Germinal center (tissue), 1 donor: ENCODE measurements at regions not wholly inside any gene's neighbourhood (a gene's known extent, or its start where the extent isn't known, plus 50 kb on each side); places are given as distances from the start of the nearest gene placed in this dataset.

Experiments
- DNase-seq: peaks from one replicate; pipeline ENCODE4 v3.0.0; 2012; ENCODE audit warnings: mixed read lengths, low spot score

- DNase-seq: no peak
These were observed 462.9 kb downstream of the CDK5RAP2 start for GRCh38 chr9:120117081-120117480.

GRCh38 chr9:120110520-120110919 is 469.4 kb downstream of the CDK5RAP2 start:
- no peak for DNase-seq

- DNase-seq: peak; percentile 12
These were observed 470.7 kb downstream of the CDK5RAP2 start for GRCh38 chr9:120109242-120109641.

DNA sequence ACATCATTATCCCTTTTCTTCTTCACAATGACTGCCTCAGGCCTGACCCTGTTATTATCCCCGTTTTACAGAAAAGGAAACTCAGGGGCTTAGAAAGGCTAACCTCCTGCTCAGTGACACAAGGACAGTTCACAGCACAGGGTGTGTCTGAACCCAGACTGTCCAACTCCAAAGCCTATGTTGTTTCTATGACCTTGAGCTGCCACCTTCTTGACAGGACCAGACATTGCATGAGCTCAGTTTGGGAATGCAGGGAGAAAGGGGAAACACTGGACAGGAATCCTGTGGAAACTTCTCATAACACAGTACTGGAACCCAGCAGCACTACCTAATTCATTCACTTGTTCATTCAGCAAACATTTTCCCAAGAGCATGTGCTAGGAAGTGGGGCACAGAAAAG is 472.8 kb downstream of the CDK5RAP2 start:
- no peak for DNase-seq

GRCh38 chr9:120104771-120105170 is 475.2 kb downstream of the CDK5RAP2 start:
- DNase-seq: no peak

DNA sequence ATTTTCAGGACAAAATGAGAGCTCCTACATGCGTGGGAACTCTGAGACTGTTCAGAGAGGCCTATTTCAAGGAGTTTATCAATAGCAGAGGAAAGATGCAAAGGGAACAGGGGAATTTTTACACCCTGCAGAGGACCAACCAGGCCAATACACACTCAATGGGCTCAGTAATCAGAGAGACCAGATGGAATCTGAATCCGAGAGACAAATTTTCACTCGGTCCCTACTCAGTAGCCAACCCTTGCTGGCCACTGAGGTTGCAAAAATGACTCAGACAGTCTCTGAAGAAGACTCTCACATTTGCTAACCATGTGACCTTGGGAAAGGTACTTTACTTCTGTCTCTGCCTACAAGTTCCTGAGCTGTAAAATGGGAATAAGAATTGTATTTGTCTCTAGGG is 479.4 kb downstream of the CDK5RAP2 start:
- DNase-seq: no peak

- no peak for DNase-seq
These were observed 480.9 kb downstream of the CDK5RAP2 start for GRCh38 chr9:120099065-120099464.

- no peak for DNase-seq
These were observed 481.4 kb downstream of the CDK5RAP2 start for GRCh38 chr9:120098584-120098983.

DNA sequence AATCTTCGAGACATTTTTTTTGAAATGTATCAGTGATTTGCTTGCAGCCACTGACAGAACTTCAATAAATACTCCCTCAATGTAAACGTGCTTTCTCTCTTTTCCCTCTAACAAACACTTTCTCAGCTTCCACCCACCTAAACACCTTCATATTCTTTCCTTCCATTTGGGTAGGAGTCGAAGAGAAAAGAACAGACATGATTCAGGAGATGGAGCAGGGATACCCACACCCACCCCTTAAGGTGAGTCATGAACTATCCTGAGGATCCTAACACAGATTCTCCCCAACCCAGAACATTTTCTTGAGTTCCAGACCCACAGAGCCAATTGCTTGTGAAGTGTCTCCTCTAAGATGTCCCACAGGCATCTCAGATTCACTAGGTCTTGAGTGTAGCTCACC is 488.8 kb downstream of the CDK5RAP2 start:
- no peak for DNase-seq

DNA sequence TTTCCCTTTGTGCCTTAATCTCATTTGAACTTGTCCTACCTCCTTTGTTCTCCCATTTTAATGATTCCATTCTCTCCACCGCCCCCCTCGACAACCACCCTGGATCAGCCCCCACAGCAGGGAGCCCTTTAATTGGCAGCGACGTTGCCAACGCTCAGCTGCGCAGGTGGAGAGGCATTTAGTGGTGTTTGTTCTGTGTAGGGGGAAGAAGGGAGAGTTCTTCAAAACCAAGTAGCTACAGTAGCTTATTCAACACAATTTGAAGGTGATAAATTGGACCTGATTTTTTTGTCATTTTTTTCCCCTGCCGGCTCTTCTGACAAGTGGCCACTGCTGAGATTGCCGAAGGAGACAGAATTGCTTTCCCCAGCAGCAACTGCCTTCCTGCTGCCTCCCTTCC is 499.1 kb downstream of the CDK5RAP2 start:
- no peak for DNase-seq

DNA sequence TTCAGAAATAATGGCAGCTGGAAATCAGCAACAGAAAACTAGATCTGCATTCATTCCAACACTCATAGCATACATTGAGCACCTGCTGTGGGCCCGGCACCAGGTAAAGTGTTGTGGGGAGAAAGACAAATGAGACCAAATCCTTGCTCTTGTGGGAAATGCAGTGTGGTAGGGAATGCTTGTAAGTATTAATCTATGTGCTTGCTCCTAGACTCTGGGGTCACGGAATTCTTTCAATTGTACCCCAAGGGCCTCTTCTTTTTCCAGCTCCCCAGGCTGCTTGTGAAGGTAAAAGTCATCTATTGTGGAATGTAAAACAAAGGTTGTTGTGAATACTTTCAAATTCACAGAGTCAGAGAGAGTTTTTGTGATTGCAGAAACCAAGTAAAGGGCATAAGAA is 501.9 kb downstream of the CDK5RAP2 start:
- no peak for DNase-seq

DNA sequence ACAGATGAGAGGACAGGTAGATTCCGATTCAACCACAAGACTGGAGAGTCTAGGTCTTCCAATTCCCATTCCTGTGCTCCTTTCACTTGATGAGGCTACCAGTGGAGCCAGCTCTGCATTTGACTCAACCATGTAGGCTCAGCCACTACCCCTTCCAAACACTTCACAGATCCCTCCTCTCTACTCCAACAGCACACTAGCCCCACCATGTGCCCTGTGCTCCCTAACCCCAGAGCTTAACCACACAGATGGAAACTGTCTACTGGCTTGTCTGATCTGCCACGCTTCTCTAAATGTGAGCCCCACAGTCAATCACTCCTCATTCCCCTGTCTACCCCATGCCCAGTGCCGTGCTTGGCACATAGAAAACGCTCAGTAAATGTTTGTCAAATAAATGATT is 508.2 kb downstream of the CDK5RAP2 start:
- DNase-seq: no peak

GRCh38 chr9:120066315-120066714 is 513.7 kb downstream of the CDK5RAP2 start:
- DNase-seq: no peak

DNA sequence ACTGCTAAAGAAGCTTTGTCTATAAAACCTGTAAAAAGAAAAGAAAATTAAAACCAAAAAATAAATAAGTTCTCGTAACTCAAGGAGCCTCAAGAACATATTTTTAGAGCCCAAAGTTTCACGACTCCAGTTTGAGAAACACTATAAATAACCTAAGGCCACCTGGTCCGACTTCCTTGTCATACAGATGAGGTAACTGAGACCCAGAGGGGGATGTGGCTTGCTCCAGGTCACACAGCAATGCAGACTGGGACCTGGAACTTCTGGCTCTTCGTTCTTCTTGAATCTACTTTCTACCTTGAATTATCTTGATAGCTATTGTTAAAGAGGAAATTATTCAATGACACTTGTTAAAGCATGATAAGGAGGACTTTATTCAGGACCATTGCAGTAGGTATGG is 514.8 kb downstream of the CDK5RAP2 start:
- no peak for DNase-seq

GRCh38 chr9:120045011-120045410 is 535.0 kb downstream of the CDK5RAP2 start:
- DNase-seq: no peak

DNA sequence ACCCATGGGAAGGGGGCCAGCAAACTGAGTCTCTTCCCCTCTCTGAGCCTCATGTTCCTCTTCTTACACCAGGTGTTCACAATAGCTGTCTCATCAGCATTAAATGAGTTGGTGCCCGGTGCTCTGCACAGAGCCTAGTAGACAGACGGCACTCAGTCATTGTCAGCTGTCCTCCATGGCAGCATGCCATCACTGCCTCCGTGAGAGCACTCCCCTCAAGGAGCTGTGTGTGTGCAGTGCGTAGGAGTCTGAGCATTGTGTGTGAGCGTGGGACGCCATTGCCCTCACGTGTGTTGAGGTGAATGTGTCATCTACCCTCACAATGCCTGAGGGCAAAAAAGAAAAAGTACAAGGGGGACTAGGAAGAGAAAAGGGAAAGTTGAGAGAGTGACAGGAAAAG is 536.5 kb downstream of the CDK5RAP2 start:
- DNase-seq: no peak

DNA sequence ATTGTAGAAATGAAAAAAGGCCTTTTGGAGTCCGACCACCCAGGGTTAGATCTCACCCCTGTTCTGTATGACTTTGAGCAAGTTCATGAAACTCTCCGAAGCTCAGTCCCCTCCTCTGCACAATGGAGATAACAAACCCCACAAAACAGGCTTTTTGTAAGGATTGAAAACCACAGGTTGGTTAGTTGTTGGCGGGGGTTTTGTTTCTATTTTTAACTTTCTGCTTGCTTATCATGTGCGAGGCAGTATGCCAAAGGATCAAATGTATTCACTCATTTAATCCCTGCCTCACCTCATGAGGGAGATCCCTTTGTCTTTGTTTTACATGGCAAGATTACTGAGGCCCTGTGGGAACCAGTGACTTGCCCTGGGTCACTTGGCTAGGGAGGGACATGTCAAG is 539.1 kb downstream of the CDK5RAP2 start:
- DNase-seq: no peak

GRCh38 chr9:120038342-120038741 is 541.6 kb downstream of the CDK5RAP2 start:
- DNase-seq: no peak

DNA sequence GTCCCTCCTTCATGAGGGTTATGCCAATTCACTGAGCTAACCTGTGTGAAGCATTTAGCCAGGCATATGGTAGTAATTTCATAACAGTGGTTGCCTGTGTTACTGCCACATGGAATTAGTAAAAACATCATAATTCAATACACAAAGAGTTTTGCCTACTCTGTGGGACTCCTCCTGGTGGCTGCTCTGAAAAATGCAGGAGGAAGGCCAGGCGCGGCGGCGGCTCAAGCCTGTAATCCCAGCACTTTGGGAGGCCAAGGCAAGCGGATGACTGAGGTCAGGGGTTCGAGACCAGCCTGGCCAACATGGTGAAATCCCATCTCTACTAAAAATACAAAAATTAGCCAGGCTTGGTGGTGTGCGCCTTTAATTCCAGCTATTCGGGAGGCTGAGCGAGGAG is 547.3 kb downstream of the CDK5RAP2 start:
- no peak for DNase-seq

GRCh38 chr9:120030847-120031246 is 549.1 kb downstream of the CDK5RAP2 start:
- DNase-seq: no peak

- no peak for DNase-seq
These were observed 561.4 kb downstream of the CDK5RAP2 start for GRCh38 chr9:120018550-120018949.

GRCh38 chr9:120018037-120018436 is 561.9 kb downstream of the CDK5RAP2 start:
- DNase-seq: no peak

DNA sequence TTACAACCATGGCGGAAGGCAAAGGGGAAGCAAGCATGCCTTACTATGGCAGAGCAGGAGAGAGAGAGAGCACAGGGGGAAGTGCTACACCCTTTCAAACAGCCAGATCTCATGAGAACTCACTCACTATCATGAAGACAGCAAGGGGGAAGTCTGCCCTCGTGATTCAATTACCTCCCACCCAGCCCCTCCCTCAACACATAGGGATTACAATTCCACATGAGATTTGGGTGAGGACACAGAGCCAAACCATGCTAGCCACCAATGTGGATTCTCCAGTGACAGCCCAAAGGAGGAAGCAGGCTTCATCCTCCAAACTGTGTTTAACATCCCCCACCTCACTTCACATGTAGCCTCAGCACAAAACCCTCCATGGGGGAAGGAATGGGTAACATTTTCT is 563.7 kb downstream of the CDK5RAP2 start:
- DNase-seq: no peak

DNA sequence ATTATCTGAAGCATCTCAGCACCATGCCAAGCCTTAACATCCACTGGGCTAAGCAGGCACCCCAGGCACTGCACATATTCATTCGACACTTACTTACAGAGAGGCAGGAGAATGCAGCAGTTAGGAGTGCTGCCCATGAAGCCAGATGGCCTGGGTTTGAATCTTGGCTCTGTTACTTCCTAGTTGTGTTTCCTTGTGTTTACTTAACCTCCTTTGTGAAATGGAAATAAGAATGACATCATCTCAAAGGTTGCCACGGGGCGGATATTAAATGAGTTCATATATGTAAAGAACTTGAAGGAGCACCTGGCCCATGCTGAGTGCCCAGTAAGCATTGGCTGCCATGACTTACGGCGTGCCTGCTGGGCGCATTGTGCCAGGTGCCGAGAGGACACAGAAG is 565.2 kb downstream of the CDK5RAP2 start:
- no peak for DNase-seq

GRCh38 chr9:120009856-120010255 is 570.1 kb downstream of the CDK5RAP2 start:
- no peak for DNase-seq
